Glutamatergic neuron (in vitro differentiated cells): ENCODE measurements at regions not wholly inside any gene's neighbourhood (a gene's known extent, or its start where the extent isn't known, plus 50 kb on each side); places are given as distances from the start of the nearest gene placed in this dataset.
A peak's percentile ranks its signal among the peaks of the same experiment; 100 is the strongest.

Source experiments
- DNase-seq: peaks from one replicate; pipeline ENCODE4 v3.0.0; 2022
- H3K27ac Mint-ChIP-seq: one replicate; pipeline ENCODE4 v1.8.0; 2020; ENCODE audit warnings: mild to moderate bottlenecking, mixed read lengths, inconsistent platforms; ENCODE audit not compliant: unreplicated experiment
- H3K27me3 Mint-ChIP-seq: one replicate; pipeline ENCODE4 v1.8.0; 2020; ENCODE audit warnings: mild to moderate bottlenecking, moderate library complexity, mixed read lengths, inconsistent platforms; ENCODE audit not compliant: unreplicated experiment
- H3K36me3 Mint-ChIP-seq: one replicate; pipeline ENCODE4 v1.8.0; 2020; ENCODE audit warnings: mild to moderate bottlenecking, mixed read lengths, inconsistent platforms; ENCODE audit not compliant: unreplicated experiment
- H3K4me1 Mint-ChIP-seq: one replicate; pipeline ENCODE4 v1.8.0; 2020; ENCODE audit warnings: mild to moderate bottlenecking, low read depth, mixed read lengths, inconsistent platforms; ENCODE audit not compliant: unreplicated experiment
- H3K4me3 Mint-ChIP-seq: one replicate; pipeline ENCODE4 v1.8.0; 2020; ENCODE audit warnings: mild to moderate bottlenecking, mixed read lengths, inconsistent platforms; ENCODE audit not compliant: unreplicated experiment
- H3K9me3 Mint-ChIP-seq: one replicate; pipeline ENCODE4 v1.8.0; 2020; ENCODE audit warnings: mild to moderate bottlenecking, moderate library complexity, mixed read lengths, inconsistent platforms; ENCODE audit not compliant: unreplicated experiment
- CTCF ChIP-seq: fragments of 200-600 bp; sonication (generic); IDR thresholded peaks from one replicate; pipeline ENCODE4 v1.5.0; 2021; ENCODE audit not compliant: partially characterized antibody, unreplicated experiment

- no peaks in the 10 kb centered on the region for H3K9me3 Mint-ChIP-seq
- no peak overlapping the region for H3K4me3 Mint-ChIP-seq
- no peaks in the 10 kb centered on the region for H3K27me3 Mint-ChIP-seq
These were observed 185.4 kb downstream of the SEC16B start for GRCh38 chr1:177784409-177784808.

GRCh38 chr1:177783051-177783450 is 186.8 kb downstream of the SEC16B start:
- no peak for TF ChIP-seq CTCF
- Mint-ChIP-seq H3K27ac (no peak overlapping the region), H3K4me1 (no peaks in the 10 kb centered on the region), H3K9me3 (no peaks in the 10 kb centered on the region), H3K4me3 (no peak overlapping the region), H3K36me3 (no peaks in the 10 kb centered on the region), H3K27me3 (no peaks in the 10 kb centered on the region)
- DNase-seq = no peak

More at GRCh38 chr1:177784409-177784808, 185.4 kb downstream of the SEC16B start:
- no peak for TF ChIP-seq CTCF
- Mint-ChIP-seq H3K4me1 (no peaks in the 10 kb centered on the region), H3K36me3 (no peaks in the 10 kb centered on the region), H3K27ac (no peak overlapping the region)
- no peak for DNase-seq

- peak; percentile 26 for TF ChIP-seq CTCF
- H3K9me3 Mint-ChIP-seq = no peaks in the 10 kb centered on the region
- no peak overlapping the region for H3K4me3 Mint-ChIP-seq
- no peak for DNase-seq
- no peak overlapping the region for H3K27ac Mint-ChIP-seq
- H3K27me3 Mint-ChIP-seq = no peaks in the 10 kb centered on the region
- no peaks in the 10 kb centered on the region for H3K4me1 Mint-ChIP-seq
- no peaks in the 10 kb centered on the region for H3K36me3 Mint-ChIP-seq
These were observed 189.7 kb downstream of the SEC16B start for GRCh38 chr1:177780096-177780700.

- Mint-ChIP-seq H3K36me3 (no peaks in the 10 kb centered on the region), H3K4me3 (no peak overlapping the region), H3K9me3 (no peaks in the 10 kb centered on the region), H3K4me1 (no peaks in the 10 kb centered on the region), H3K27me3 (no peaks in the 10 kb centered on the region), H3K27ac (no peak overlapping the region)
- no peak for DNase-seq
- no peak for TF ChIP-seq CTCF
These were observed 190.5 kb downstream of the SEC16B start for GRCh38 chr1:177779166-177779965.

- no peaks in the 10 kb centered on the region for H3K4me1 Mint-ChIP-seq
- DNase-seq = no peak
- no peaks in the 10 kb centered on the region for H3K27me3 Mint-ChIP-seq
- H3K4me3 Mint-ChIP-seq = no peak overlapping the region
- H3K9me3 Mint-ChIP-seq = no peaks in the 10 kb centered on the region
- no peak overlapping the region for H3K27ac Mint-ChIP-seq
- no peaks in the 10 kb centered on the region for H3K36me3 Mint-ChIP-seq
- TF ChIP-seq CTCF = no peak
These were observed 193.9 kb downstream of the SEC16B start for GRCh38 chr1:177775924-177776323.
